Eye (tissue), 1 donor: ENCODE measurements at regions not wholly inside any gene's neighbourhood (a gene's known extent, or its start where the extent isn't known, plus 50 kb on each side); places are given as distances from the start of the nearest gene placed in this dataset.

Experiments
- DNase-seq: peaks from one replicate; pipeline ENCODE4 v3.0.0-alpha.2; 2015

GRCh38 chr18:46388286-46388685 lies 268.7 kb downstream of the LOXHD1 start:
- DNase-seq, result no peak

- DNase-seq, result no peak
These were observed 264.4 kb downstream of the LOXHD1 start for GRCh38 chr18:46392576-46392975.

GRCh38 chr18:46393230-46393629 lies 263.8 kb downstream of the LOXHD1 start:
- DNase-seq, result no peak

GRCh38 chr18:46393961-46394360 lies 263.1 kb downstream of the LOXHD1 start:
- no peak for DNase-seq

GRCh38 chr18:46395795-46396194 lies 261.2 kb downstream of the LOXHD1 start:
- no peak for DNase-seq

GRCh38 chr18:46397174-46397573 lies 259.8 kb downstream of the LOXHD1 start:
- DNase-seq, result no peak

GRCh38 chr18:46398005-46398404 lies 259.0 kb downstream of the LOXHD1 start:
- no peak for DNase-seq

- DNase-seq, result no peak
These were observed 258.4 kb downstream of the LOXHD1 start for GRCh38 chr18:46398625-46399024.

- DNase-seq, result no peak
These were observed 257.7 kb downstream of the LOXHD1 start for GRCh38 chr18:46399303-46399702.

- DNase-seq, result no peak
These were observed 256.6 kb downstream of the LOXHD1 start for GRCh38 chr18:46400449-46400848.

- no peak for DNase-seq
These were observed 255.4 kb downstream of the LOXHD1 start for GRCh38 chr18:46401486-46402070.

GRCh38 chr18:46402396-46402795 lies 254.6 kb downstream of the LOXHD1 start:
- DNase-seq, result no peak

- no peak for DNase-seq
These were observed 254.1 kb downstream of the LOXHD1 start for GRCh38 chr18:46402945-46403344.

GRCh38 chr18:46405832-46406538 lies 251.0 kb downstream of the LOXHD1 start:
- DNase-seq, result no peak

GRCh38 chr18:46406539-46406932 lies 250.5 kb downstream of the LOXHD1 start:
- DNase-seq, result no peak

- DNase-seq, result no peak
These were observed 249.4 kb downstream of the LOXHD1 start for GRCh38 chr18:46407486-46408166.

- DNase-seq, result peak; percentile 71
These were observed 248.6 kb downstream of the LOXHD1 start for GRCh38 chr18:46408334-46408987.

GRCh38 chr18:46411191-46411828 lies 245.7 kb downstream of the LOXHD1 start:
- no peak for DNase-seq

GRCh38 chr18:46411867-46412690 lies 244.9 kb downstream of the LOXHD1 start:
- DNase-seq, result peak; percentile 63

GRCh38 chr18:46412916-46413315 lies 244.1 kb downstream of the LOXHD1 start:
- DNase-seq, result peak; percentile 66

GRCh38 chr18:46413684-46414083 lies 243.3 kb downstream of the LOXHD1 start:
- no peak for DNase-seq

GRCh38 chr18:46414863-46415262 lies 242.2 kb downstream of the LOXHD1 start:
- no peak for DNase-seq
